DMS53 (cell line): ENCODE measurements at regions not wholly inside any gene's neighbourhood (a gene's known extent, or its start where the extent isn't known, plus 50 kb on each side); places are given as distances from the start of the nearest gene placed in this dataset.
"Not testable (repeated sequence)": the region's sequence is repeated elsewhere in the genome, so short reads cannot be mapped to it uniquely, and the experiment has no call there.

ENCODE experiments used
- DNase-seq: peaks from one replicate; lab custom pipeline; 2025; lab: John Stamatoyannopoulos, UW

DNA sequence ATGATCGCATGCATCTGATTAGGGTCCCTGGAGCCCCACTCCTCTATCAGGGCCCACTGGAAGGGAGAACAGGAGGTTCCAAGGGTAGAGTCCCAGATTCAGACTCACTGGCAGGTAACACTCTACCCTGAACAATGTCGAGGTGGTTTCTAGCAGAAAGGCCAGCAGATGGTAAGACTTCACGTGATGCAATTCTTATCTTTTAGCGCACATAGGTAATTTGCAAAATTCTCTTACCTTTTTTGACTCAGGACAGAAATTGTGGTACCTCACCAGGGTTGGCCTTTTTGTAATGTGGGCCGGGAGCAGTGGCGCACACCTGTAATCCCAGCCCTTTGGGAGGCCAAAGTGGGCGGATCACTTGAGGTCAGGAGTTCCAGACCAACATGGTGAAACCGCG, 228.1 kb upstream of the JARID2 start:
- no peak for DNase-seq

DNA sequence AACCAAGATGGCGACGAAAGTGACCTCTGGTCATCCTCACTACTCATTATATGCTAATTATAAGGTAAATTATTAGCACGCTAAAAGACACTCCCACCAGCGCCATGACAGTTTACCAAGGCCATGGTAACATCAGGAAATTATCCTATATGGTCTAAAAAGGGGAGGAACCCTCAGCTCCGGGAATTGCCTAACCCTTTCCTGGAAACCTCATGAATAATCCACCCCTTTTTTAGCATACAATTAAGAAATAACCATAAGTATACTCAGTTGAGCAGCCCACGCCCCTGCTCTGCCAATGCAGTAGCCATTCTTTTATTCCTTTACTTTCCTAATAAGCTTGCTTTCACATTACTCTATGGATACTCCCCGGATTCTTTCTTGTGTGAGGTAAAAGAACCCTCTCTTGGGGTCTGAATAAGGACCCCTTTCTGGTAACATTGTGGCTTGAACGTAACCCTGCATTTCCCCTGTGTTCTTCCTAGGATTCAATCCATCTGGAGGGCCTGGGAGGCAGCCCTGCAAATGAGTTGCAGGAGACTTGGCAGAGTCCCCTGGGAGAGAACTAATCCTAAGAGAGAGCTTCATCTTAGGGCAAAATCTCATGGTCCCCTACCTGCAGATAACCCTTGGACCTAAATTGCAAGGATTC, 225.6 kb upstream of the JARID2 start:
- DNase-seq: no peak

DNA sequence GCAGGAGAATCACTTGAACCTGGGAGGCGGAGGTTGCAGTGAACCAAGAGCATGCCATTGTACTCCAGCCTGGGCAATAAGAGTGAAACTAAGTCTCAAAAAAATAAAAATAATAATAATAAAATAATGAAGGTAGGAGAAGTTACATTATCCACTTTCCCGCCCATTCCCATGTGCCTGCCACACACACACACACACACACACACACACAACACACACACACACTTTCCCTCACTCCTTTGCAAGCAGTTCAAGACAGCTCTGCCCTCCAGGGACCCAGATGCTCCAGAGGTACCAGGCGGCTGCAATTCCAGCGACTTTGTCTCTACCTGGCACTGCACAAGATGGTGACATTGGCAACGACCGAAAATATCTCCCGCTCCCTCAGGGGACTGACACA, 224.8 kb upstream of the JARID2 start:
- DNase-seq: no peak

DNA sequence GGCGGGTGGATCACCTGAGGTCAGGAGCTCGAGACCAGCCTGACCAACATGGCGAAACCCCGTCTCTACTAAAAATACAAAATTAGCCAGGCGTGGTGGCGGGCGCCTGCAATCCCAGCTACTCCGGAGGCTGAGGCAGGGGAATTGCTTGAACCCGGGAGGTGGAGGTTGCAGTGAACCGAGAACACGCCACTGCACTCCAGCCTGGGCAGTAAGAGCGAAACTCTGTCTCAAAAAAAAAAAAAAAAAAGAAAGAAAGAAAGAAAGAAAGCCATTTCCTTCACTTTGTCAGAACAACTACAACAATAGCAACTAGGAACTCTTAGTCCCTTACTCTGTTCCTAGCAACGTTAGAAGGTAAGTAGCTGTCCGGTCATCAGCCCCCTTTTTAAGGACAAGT, 222.9 kb upstream of the JARID2 start:
- DNase-seq: not testable (repeated sequence)

DNA sequence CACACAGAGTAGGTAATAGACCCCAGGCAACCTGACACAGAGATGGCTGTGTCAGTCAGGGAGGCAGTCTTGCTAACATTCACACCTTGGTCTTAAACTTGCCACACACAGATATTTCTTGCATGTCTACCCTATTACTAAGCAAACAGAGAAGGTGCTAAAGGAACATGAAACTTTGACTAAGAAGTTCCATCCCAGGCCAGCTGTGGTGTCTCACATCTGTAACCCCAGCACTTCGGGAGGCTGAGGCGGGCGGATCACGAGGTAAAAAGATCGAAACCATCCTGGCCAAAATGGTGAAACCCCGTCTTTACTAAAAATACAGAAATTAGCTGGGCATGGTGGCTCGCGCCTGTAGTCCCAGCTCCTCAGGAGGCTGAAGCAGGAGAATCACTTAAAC, 222.4 kb upstream of the JARID2 start:
- DNase-seq: no peak

DNA sequence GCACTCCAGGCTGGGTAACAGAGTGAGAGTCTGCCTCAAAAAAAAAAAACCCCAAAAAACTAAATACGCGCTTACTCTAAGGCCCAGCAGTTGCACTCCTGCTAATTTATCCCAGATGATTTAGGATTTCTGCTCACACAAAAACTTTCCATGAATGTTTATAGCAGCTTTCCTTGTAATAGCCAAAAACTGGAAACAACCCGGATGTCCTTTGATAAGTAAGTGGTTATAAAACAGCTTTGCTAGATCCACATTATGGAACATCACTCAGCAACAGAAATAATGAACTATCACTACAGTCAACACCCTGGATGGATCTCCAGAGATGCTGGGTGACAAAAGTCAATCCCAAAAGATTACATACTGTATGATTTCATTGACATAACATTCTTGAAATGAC, 220.4 kb upstream of the JARID2 start:
- DNase-seq: no peak

DNA sequence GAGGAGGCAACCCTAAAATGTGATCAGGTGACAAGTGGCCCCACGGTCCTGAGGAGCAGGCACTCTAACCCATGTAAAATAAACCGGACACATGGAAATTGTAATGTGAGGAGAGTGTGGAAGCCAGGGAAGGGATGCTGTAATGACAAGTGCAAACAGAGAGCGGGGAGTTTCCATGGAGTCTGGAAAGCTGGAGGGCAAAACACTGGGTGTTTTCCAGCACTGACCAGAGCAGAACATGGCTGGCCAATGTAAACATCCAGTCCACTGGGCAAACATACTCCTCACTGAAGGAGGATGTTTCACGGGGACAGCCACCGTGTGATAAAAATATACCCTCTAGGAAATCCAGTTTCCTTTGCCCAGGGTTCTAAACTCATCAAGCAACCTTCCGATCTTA, 219.0 kb upstream of the JARID2 start:
- DNase-seq: peak; percentile 99

DNA sequence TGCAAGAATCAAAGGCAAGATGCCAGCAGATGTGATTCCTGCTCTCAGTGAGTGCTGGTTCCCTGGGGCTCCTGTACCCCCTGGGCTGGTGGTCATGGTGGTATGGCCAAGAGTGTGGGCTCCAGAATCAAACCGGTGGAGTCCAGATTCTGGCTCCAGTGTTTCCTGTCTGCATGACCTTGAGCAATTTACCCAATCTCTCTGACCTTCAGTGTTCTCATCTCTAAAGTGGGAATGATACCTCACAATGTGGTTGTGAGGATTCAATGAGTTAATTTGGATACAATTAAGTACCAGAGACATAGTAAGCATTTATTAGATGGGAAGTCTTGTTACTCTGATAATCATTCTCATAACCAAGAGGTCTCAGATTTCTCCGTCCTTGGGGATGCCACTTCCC, 218.4 kb upstream of the JARID2 start:
- peak; percentile 33 for DNase-seq

DNA sequence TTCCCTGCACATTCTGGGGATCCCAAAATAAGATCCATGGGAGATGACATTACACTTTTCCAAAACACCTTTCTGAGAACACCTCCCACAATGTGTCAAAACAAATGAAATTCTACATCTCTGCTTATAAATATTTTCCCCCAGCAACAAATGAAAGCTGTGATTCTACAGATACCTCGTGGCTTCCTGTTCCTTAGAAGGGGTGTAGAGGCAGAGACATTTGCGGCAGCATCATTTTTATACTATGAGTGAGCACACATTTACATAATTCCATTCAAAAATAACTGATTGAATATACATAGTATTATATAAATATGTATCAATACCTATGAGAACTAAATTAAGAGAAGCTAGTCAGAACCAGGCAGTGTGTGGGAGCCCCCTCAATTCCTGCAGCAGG, 213.9 kb upstream of the JARID2 start:
- no peak for DNase-seq

DNA sequence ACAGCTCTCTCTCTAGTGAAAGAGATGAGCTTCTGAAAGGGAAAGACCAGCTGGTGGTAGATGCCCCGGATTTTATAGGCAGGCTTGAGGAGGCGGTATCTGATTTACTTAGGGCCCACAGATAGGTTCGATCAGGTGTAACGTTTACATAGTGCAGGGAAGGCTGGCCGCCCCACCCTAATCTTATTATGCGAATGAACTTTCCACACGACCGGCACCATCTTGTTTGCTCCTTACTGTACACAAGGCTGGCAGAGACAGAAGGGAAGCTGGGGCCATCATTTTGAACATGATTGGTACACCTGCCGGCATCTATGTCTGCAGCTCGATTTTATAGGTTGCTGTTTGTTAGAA, 212.0 kb upstream of the JARID2 start:
- DNase-seq: no peak

DNA sequence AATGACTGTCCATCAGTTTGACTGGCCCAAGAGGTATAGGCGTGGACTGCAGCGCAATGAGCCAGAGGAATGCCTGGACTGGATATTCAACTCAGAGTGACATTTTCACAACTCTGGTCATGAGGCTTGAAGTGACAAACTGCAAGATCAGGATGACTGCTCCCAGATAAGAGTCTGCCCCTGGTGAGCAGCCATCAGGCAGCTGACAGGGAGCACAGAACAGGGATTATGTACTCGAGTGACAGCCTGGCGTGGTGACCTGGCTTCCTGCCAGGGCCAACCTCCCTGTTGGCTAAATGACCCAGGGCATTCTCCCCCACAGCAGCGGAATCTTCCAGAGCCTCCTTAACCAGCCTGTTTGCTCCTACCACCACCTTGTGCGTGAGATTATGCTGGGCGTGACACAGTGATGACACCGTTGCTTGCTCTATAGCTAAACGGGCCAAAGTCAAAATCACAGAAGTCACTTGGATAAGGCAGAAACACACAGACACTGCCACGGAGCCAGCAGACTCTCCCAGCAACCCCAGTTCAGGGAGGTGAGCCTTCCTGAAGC, 209.1 kb upstream of the JARID2 start:
- peak; percentile 91 for DNase-seq

DNA sequence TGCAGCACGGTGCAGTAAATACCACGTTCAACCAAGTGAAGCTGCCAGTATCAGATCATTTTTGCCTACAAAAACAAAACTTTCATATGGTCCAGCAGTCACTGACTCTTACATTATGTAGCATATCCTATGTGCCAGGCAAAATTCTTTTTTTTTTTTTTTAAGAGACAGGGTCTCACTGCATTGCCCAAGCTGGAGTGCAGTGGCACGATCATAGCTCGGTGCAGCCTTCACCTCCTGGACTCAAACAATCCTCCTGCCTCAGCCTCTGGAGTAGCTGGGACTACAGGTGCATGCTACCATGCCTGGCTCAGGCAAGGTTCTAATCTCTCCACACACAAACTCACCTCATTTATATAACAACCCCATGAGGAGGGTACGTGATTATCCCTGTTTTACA, 208.6 kb upstream of the JARID2 start:
- no peak for DNase-seq

DNA sequence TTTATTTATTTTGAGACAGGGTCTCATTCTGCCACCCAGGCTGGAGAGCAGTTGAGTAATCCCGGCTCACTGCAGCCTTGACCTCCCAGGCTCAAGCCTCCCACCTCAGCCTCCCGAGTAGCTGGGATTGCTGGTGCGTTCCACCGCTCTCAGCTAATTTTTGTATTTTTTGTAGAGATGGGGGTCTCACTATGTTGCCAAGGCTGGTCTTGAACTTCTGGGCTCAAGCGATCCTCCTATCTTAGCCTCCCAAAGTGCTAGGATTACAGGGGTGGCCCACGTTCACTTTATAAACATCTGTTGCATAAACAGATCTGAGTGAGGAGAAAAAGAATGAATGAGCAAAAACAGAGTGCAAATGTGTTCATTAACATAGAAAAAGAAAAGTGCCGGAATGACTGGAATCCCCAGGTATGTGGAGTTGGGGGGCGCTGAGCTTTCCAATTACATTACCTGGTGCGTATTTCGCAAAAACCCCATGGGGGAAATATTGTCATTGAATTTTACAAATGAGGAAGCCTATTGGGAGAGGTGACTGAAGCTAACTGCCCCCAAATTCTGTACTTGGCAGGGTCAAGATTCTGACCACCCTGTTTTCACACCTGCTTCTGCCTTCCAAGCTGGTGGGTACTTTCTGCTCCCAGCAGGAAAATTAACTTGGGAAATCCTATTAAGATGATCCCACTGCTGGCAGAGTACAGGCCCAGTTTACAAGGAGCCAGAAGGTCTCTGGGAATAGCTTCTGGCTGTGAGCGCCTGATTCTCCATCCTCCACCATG, 207.7 kb upstream of the JARID2 start:
- DNase-seq: no peak

DNA sequence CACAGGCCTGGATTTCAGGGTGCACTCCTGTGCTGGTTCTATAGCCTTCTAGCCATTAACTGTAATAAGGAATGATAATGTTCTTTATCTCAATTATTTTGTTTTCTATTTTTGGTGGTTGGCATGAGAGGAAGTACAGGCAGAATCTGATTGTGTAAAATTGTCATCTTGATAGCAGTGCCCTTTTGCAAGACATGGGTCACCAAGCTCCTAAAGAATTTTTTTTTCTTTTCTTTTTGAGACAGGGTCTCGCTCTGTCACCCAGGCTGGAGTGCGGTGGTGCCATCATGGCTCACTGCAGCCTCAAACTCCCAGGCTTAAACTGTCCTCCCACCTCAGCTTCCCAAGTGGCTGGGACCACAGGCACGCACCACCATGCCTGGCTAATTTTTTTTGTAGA, 206.7 kb upstream of the JARID2 start:
- DNase-seq: no peak

DNA sequence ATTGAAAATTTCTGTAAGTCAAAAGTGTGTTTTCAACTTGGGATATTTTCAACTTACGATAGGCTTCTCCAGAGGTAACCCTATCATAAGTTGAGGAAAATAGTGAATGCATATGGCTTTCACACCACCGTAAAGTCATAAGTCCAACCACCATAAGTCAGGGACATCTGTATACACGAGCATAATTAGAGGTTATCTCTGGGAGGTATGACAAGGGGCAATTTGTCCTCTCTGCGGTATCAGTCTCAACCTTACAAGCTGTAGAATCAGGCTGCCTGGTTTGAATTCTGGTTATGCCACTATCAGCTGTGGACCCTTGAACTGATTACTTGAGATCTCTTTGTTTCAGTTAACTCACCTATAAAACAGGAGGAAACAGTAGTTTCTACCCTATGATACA, 202.9 kb upstream of the JARID2 start:
- no peak for DNase-seq

DNA sequence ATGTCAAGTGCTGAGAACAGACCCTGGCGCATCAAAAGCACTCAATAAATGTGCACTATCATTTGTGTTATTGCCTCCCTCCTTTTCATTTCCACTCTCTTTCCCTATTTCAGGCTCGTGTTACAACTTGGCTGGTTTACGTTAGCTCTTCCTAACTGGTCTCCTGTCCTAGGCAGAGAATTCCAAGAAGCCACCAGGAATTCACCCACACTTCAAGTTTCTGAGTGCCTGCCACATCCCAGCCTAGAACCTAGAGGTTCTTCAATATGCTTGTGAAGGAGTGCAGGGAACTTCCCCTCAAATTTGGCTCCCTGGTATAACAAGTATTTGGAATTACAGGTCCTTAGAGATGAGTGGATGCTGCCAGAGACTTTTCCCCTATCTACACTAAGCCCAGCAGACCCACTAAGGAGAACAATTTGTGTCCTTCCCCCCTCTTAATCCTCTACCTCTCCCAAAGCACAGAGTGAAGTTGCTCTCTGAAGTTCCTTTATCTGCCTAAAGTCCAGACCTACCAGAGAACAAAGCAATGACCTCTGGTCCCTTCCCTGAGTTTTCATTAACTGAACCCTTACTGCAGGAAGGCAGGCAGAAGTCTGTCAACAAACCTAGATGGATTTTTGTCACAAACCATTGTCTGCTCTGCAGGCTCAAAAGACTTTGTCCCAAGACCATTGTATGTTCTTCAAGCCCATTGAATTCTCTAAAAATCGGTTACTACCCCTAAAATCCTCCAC, 201.6 kb upstream of the JARID2 start:
- no peak for DNase-seq

DNA sequence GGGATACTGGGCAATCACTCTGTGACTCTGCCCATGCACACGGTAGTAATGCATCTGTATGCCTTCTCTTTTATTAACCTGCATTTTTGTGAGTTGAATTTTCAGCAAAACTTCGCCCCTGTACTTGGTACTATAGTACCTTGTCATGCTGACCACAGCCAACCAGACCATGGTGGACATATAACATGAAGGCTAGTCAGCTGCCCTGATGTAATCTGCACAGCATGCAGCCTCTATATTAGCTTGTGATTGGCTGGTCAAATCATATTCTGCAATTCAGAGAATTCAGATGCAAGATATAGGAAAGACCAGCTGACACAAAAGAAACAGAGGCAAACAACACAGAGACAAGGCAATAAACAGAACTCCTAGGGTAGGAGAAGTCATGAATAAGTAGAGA, 200.9 kb upstream of the JARID2 start:
- DNase-seq: no peak

DNA sequence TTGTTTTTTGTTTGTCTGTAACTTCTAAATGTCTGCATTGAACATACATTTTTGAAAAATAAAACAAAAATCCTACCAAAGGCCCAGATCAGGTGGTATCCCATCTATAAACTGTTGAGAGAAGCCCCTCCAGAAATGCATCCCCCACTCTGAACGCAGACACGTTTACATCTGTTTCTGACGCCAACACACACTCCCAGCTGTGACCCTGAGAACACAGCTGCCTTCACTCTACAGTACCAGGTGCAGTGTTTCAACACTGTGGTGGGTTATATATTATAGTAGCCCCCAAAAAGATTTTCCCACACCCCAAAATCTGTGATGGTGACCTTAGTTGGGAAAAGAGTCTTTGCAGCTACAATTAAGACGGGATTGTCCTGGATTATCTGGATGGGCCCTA, 199.1 kb upstream of the JARID2 start:
- no peak for DNase-seq

DNA sequence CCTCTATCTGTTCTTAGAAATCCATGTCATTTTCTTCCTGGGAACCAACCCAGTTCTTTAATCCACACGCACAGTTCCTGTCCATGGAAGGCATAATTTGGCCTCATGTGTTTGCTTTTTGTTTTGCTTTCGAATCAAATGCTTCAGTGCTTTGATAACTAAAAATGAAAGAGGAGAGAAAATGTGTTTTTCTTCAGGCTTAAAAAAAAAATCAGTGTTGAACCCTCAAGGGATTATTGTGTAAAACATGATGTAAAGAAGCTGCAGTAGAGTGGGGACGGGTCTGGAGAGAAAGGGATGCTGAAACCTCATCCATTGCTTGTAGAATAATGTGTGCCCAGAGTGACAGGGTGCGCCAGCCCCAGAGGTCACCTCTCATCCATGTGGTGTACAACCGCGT, 197.5 kb upstream of the JARID2 start:
- no peak for DNase-seq

DNA sequence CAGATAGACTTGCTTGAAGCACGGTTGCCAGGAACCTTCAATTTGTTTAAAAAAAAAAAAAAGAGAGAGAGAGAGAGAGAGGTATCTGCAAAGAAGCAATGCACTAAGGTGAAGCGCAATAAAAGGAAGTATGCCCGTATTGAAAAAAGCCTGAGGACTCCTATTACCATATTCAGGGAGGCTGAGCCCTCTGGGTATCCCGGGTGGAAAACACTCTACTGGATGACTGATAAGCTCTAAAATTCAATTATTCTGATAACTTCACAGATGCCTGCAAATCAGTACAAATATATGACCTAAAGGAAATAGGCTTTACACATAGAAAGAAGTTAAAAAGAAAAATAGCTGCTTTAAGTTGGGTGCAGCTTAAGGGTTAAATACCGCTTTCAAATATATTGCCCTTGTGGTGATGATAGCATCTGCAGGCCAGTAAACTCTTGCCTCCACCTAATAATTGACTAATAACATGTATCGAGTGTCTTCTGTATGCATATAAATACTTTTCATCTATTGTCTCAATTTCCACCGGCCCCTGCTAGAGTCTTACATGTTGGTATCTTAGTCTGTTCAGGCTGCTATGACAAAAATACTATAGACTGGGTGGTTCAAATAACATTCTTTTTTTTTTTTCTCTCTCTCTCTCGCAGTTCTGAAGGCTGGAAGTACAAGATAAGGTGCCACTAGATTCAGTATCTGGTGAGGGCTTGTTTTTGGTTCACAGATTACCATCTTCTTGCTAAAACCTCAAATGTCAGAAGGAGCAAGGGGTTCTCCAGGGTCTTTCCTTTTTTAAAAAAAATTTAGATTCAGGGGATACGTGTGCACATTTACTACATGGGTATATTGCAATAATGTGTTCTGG, 187.4 kb upstream of the JARID2 start:
- DNase-seq: no peak

DNA sequence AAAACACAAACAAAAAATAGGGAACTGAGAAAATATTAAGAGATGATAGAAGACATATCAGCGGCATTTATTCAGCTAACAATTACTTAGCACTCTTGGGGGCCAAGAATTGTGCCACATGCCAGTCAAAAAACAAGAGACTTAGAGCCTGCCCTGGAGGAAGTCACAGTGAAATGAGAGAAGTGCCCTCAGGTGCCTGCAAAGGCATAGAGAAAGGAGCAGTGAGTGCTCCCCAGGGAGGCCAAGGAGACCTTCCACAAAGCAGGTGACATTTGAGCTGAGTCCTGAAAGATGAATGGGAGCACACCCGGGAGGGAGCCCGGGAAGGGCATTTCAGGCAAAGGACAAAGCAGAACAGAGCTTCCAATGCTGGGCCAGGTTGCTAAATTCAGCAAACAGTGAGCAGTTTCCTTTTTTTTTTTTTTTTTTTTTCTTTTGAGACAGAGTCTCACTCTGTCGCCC, 184.7 kb upstream of the JARID2 start:
- DNase-seq: no peak

DNA sequence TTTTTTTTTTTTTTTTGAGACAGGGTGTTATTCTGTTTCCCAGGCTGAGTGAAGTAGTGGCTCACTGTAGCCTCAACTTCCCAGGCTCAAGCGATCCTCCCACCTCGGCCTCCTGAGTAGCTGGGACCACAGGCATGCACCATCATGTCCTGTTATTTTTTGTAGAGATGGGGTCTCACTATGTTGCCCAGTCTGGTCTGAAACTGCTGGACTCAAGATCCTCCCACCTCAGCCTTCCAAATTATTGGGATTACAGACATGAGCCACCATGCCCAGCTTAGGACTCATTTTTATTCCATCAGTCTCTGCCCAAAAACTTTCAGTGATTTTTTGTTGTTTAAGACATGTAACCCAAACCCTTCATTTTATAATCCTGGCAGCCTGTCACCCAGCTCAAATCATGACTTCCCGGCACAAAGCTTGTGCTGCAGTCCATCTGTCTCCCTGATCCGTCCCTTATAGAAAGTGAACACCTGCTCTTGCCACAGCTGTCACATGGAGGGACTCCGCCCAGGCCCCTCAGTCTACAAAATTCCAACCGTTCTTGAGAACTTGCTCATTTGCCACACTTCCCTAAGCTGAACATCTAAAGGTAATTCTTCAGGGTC, 183.9 kb upstream of the JARID2 start:
- DNase-seq: no peak
